ENCODE measurements at regions not wholly inside any gene's neighbourhood (a gene's known extent, or its start where the extent isn't known, plus 50 kb on each side); places are given as distances from the start of the nearest gene placed in this dataset.

GRCh38 chr16:63933841-63934240 lies 1188.0 kb downstream of the CDH11 start (continued):
- TF ChIP-seq, protein P1, sequence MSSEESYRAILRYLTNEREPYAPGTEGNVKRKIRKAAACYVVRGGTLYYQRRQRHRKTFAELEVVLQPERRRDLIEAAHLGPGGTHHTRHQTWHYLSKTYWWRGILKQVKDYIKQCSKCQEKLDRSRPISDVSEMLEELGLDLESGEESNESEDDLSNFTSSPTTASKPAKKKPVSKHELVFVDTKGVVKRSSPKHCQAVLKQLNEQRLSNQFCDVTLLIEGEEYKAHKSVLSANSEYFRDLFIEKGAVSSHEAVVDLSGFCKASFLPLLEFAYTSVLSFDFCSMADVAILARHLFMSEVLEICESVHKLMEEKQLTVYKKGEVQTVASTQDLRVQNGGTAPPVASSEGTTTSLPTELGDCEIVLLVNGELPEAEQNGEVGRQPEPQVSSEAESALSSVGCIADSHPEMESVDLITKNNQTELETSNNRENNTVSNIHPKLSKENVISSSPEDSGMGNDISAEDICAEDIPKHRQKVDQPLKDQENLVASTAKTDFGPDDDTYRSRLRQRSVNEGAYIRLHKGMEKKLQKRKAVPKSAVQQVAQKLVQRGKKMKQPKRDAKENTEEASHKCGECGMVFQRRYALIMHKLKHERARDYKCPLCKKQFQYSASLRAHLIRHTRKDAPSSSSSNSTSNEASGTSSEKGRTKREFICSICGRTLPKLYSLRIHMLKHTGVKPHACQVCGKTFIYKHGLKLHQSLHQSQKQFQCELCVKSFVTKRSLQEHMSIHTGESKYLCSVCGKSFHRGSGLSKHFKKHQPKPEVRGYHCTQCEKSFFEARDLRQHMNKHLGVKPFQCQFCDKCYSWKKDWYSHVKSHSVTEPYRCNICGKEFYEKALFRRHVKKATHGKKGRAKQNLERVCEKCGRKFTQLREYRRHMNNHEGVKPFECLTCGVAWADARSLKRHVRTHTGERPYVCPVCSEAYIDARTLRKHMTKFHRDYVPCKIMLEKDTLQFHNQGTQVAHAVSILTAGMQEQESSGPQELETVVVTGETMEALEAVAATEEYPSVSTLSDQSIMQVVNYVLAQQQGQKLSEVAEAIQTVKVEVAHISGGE (CRISPR knock-in tag; IDR thresholded peaks at IDR 0.05), result no peak
- TF ChIP-seq YBX1 (IDR thresholded peaks at IDR 0.05) (no peak), SIN3A (IDR thresholded peaks at IDR 0.05; ENCODE audit: low read depth, low read length) (no peak), KDM1A (IDR thresholded peaks at IDR 0.05; ENCODE audit: borderline replicate concordance) (no peak)
- TF ChIP-seq, protein P2, sequence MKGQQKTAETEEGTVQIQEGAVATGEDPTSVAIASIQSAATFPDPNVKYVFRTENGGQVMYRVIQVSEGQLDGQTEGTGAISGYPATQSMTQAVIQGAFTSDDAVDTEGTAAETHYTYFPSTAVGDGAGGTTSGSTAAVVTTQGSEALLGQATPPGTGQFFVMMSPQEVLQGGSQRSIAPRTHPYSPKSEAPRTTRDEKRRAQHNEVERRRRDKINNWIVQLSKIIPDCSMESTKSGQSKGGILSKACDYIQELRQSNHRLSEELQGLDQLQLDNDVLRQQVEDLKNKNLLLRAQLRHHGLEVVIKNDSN (IDR thresholded peaks at IDR 0.05; ENCODE audit: borderline replicate concordance, extremely low read length, insufficient read depth, low read depth, low read length), result no peak

DNA sequence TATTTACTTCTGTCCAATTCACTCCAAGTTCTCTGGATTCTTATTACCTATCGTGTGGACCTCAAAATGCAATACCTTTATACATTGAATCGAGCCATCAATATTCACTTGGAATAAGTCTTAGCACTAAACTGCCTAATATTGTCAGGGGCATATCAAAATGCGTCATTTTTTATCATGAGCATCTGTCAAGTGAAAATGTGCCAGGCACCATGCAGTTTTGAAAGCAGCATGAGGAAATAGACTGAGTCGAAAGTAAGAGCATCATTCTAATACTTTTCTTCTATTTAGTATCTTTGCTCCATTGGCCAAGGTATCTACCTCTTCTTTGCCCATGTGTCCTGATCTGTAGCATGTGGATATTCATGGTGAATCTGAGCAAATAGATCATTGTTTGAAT lies 1193.4 kb downstream of the CDH11 start:
- H4K20me1 ChIP-seq (ENCODE audit: control insufficient read depth, insufficient read depth), result no peaks in the 10 kb centered on the region

More for the DNA sequence above, 1193.4 kb downstream of the CDH11 start:
- H3K27ac ChIP-seq (ENCODE audit: control insufficient read depth, insufficient read depth), result no peak overlapping the region
- no peak for ATAC-seq
- no peak overlapping the region for H2AFZ ChIP-seq (ENCODE audit: control insufficient read depth, low read depth, low read length)
- no peaks in the 10 kb centered on the region for H3K79me2 ChIP-seq (ENCODE audit: control insufficient read depth, insufficient read depth, low read length)
- DNase-seq (ENCODE audit: low read depth, low spot score), result no peak
- no peaks in the 10 kb centered on the region for H3K36me3 ChIP-seq (ENCODE audit: control insufficient read depth in 2 of 2, insufficient read depth in 2 of 2, low read length in 1 of 2)
- ChIA-PET SMC1A (ENCODE audit: uncharacterized antibody, unreplicated experiment) (no interaction called here), CTCF (no interaction called here), RAD21 (ENCODE audit: unreplicated experiment) (no interaction called here), POLR2A (no interaction called here)
- intact Hi-C loops (cut with micrococcal nuclease; ENCODE audit: unreplicated experiment) (no loop called here), in situ Hi-C loops (cut with MboI) (no loop called here)
- H3K27me3 ChIP-seq (replicated peaks in 1 of 2; ENCODE audit: control insufficient read depth in 2 of 2, insufficient read depth in 2 of 2, low read length in 1 of 2), result no peaks in the 10 kb centered on the region
- no peak overlapping the region for H3K9ac ChIP-seq (ENCODE audit: control insufficient read depth, insufficient read depth, low read length)
- BruUV-seq (replicated peaks), result no TSS peak
- no peak for FAIRE-seq
- H3K4me2 ChIP-seq (ENCODE audit: control insufficient read depth, insufficient read depth), result no peak overlapping the region
- H3K9me3 ChIP-seq (replicated peaks; ENCODE audit: control insufficient read depth, insufficient read depth, low read length), result no peaks in the 10 kb centered on the region
- H3K4me1 ChIP-seq (ENCODE audit: control insufficient read depth, insufficient read depth, low read length), result no peaks in the 10 kb centered on the region
- no peak overlapping the region for H3K4me3 ChIP-seq
- TF ChIP-seq RB1 (IDR thresholded peaks at IDR 0.05; ENCODE audit: borderline replicate concordance), result no peak
- TF ChIP-seq, protein P3, sequence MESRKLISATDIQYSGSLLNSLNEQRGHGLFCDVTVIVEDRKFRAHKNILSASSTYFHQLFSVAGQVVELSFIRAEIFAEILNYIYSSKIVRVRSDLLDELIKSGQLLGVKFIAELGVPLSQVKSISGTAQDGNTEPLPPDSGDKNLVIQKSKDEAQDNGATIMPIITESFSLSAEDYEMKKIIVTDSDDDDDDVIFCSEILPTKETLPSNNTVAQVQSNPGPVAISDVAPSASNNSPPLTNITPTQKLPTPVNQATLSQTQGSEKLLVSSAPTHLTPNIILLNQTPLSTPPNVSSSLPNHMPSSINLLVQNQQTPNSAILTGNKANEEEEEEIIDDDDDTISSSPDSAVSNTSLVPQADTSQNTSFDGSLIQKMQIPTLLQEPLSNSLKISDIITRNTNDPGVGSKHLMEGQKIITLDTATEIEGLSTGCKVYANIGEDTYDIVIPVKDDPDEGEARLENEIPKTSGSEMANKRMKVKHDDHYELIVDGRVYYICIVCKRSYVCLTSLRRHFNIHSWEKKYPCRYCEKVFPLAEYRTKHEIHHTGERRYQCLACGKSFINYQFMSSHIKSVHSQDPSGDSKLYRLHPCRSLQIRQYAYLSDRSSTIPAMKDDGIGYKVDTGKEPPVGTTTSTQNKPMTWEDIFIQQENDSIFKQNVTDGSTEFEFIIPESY (IDR thresholded peaks at IDR 0.05), result no peak
- 26% methylated on average over 4 of the region's 4 CpGs for WGBS (ENCODE audit: insufficient coverage, insufficient replicate concordance, low lambda C conversion rate, missing lambda C conversion rate)
